Ectodermal cell (in vitro differentiated cells): ENCODE measurements at regions not wholly inside any gene's neighbourhood (a gene's known extent, or its start where the extent isn't known, plus 50 kb on each side); places are given as distances from the start of the nearest gene placed in this dataset.

ENCODE experiments used
- H3K27ac ChIP-seq: 2 replicates; pipeline ENCODE4 v1.7.0; 2013; ENCODE audit warnings: mild to moderate bottlenecking, low read depth, low read length; ENCODE audit not compliant: insufficient read depth, poor library complexity, severe bottlenecking
- H3K27me3 ChIP-seq: 2 replicates; pipeline ENCODE4 v1.7.0; 2013; ENCODE audit warnings: mild to moderate bottlenecking, low read length; ENCODE audit not compliant: insufficient read depth, control insufficient read depth, poor library complexity, severe bottlenecking
- H3K36me3 ChIP-seq: one replicate; pipeline ENCODE4 v1.7.0; 2013; ENCODE audit warnings: low read length; ENCODE audit not compliant: control insufficient read depth, insufficient read depth
- H3K4me1 ChIP-seq: one replicate; pipeline ENCODE4 v1.7.0; 2013; ENCODE audit warnings: low read length; ENCODE audit not compliant: control insufficient read depth, insufficient read depth
- H3K4me3 ChIP-seq: 2 replicates; pipeline ENCODE4 v1.7.0; 2013; ENCODE audit warnings: low read depth, low read length, control low read depth; ENCODE audit not compliant: insufficient read depth
- H3K9me3 ChIP-seq: 2 replicates; pipeline ENCODE4 v1.7.0; 2013; ENCODE audit warnings: mild to moderate bottlenecking, low read length, moderate library complexity; ENCODE audit not compliant: control insufficient read depth
- WGBS, 2 experiments: methylation state at CpG; one replicate each; pipeline ENCODE4 v1.1.7; 2013; ENCODE audit warnings: missing lambda C conversion rate in 2 of 2; 5-methylcytosine and 5-hydroxymethylcytosine counted together

GRCh38 chr7:67754651-67755050 is 758.0 kb downstream of the TYW1 start:
- no peak overlapping the region for H3K27ac ChIP-seq
- 94 to 97% methylated on average over 2 of the region's 2 CpGs for WGBS, 2 experiments

GRCh38 chr7:67758551-67758950 is 761.9 kb downstream of the TYW1 start:
- Histone ChIP-seq H3K27ac (no peak overlapping the region), H3K4me1 (no peaks in the 10 kb centered on the region), H3K36me3 (no peaks in the 10 kb centered on the region), H3K27me3 (no peaks in the 10 kb centered on the region), H3K9me3 (peaks cover 2% of the 10 kb centered on the region), H3K4me3 (no peak overlapping the region)
- WGBS, 2 experiments: 87 to 90% methylated on average over 3 of the region's 3 CpGs

More at GRCh38 chr7:67754651-67755050, 758.0 kb downstream of the TYW1 start:
- peaks cover 2% of the 10 kb centered on the region for H3K9me3 ChIP-seq
- no peak overlapping the region for H3K4me3 ChIP-seq
- H3K27me3 ChIP-seq: no peaks in the 10 kb centered on the region
- H3K36me3 ChIP-seq: no peaks in the 10 kb centered on the region
- no peaks in the 10 kb centered on the region for H3K4me1 ChIP-seq

GRCh38 chr7:67760971-67761370 is 764.3 kb downstream of the TYW1 start:
- H3K36me3 ChIP-seq: no peaks in the 10 kb centered on the region

GRCh38 chr7:67762516-67762915 is 765.9 kb downstream of the TYW1 start:
- no peak overlapping the region for H3K27ac ChIP-seq
- H3K27me3 ChIP-seq: no peaks in the 10 kb centered on the region
- 95% methylated on average over 3 of the region's 4 CpGs; no CpG with 5 or more reads in 1 of the 2 experiments for WGBS, 2 experiments
- H3K4me3 ChIP-seq: no peak overlapping the region
- H3K36me3 ChIP-seq: no peaks in the 10 kb centered on the region
- H3K4me1 ChIP-seq: no peaks in the 10 kb centered on the region
- H3K9me3 ChIP-seq: no peaks in the 10 kb centered on the region

More at GRCh38 chr7:67760971-67761370, 764.3 kb downstream of the TYW1 start:
- Histone ChIP-seq H3K9me3 (no peaks in the 10 kb centered on the region), H3K27me3 (no peaks in the 10 kb centered on the region), H3K4me1 (no peaks in the 10 kb centered on the region), H3K27ac (no peak overlapping the region), H3K4me3 (no peak overlapping the region)
- WGBS, 2 experiments: no CpG with 5 or more reads among the region's 1 CpG

GRCh38 chr7:67764289-67764688 is 767.7 kb downstream of the TYW1 start:
- Histone ChIP-seq H3K27me3 (no peaks in the 10 kb centered on the region), H3K4me3 (no peak overlapping the region), H3K36me3 (no peaks in the 10 kb centered on the region), H3K4me1 (no peaks in the 10 kb centered on the region), H3K27ac (no peak overlapping the region), H3K9me3 (no peaks in the 10 kb centered on the region)
- 87% methylated on average over 3 to 4 of the region's 4 CpGs for WGBS, 2 experiments

- H3K36me3 ChIP-seq: no peaks in the 10 kb centered on the region
- WGBS, 2 experiments: 93 to 97% methylated on average over 4 to 5 of the region's 6 CpGs
- H3K27me3 ChIP-seq: no peaks in the 10 kb centered on the region
- no peaks in the 10 kb centered on the region for H3K4me1 ChIP-seq
- H3K27ac ChIP-seq: no peak overlapping the region
- no peaks in the 10 kb centered on the region for H3K9me3 ChIP-seq
- no peak overlapping the region for H3K4me3 ChIP-seq
These were observed 769.0 kb downstream of the TYW1 start for GRCh38 chr7:67765481-67766175.

- Histone ChIP-seq H3K4me1 (no peaks in the 10 kb centered on the region), H3K27ac (no peak overlapping the region), H3K9me3 (no peaks in the 10 kb centered on the region), H3K36me3 (no peaks in the 10 kb centered on the region), H3K4me3 (no peak overlapping the region), H3K27me3 (no peaks in the 10 kb centered on the region)
- WGBS, 2 experiments: 92 to 94% methylated on average over 4 of the region's 4 CpGs
These were observed 770.3 kb downstream of the TYW1 start for GRCh38 chr7:67766906-67767410.

GRCh38 chr7:67771846-67772605 is 775.4 kb downstream of the TYW1 start:
- no peaks in the 10 kb centered on the region for H3K27me3 ChIP-seq
- no peak overlapping the region for H3K4me3 ChIP-seq
- no peak overlapping the region for H3K27ac ChIP-seq
- no peaks in the 10 kb centered on the region for H3K36me3 ChIP-seq
- no peaks in the 10 kb centered on the region for H3K9me3 ChIP-seq
- 92 to 95% methylated on average over 15 of the region's 15 CpGs for WGBS, 2 experiments
- H3K4me1 ChIP-seq: no peaks in the 10 kb centered on the region

GRCh38 chr7:67773081-67773480 is 776.4 kb downstream of the TYW1 start:
- Histone ChIP-seq H3K36me3 (no peaks in the 10 kb centered on the region), H3K4me1 (no peaks in the 10 kb centered on the region), H3K9me3 (no peaks in the 10 kb centered on the region), H3K4me3 (no peak overlapping the region), H3K27ac (no peak overlapping the region), H3K27me3 (no peaks in the 10 kb centered on the region)
- 92 to 94% methylated on average over 6 of the region's 6 CpGs for WGBS, 2 experiments

- H3K27ac ChIP-seq: no peak overlapping the region
- no peaks in the 10 kb centered on the region for H3K27me3 ChIP-seq
- 96 to 97% methylated on average over 1 to 3 of the region's 3 CpGs for whole genome bisulfite sequencing, 2 experiments
- H3K4me1 ChIP-seq: no peaks in the 10 kb centered on the region
- H3K36me3 ChIP-seq: no peaks in the 10 kb centered on the region
- H3K9me3 ChIP-seq: no peaks in the 10 kb centered on the region
- no peak overlapping the region for H3K4me3 ChIP-seq
These were observed 780.5 kb downstream of the TYW1 start for GRCh38 chr7:67777119-67777518.
